H1 (cell line): ENCODE measurements at regions not wholly inside any gene's neighbourhood (a gene's known extent, or its start where the extent isn't known, plus 50 kb on each side); places are given as distances from the start of the nearest gene placed in this dataset.

Experiments
- CTCF ChIA-PET: fragments of 300-600 bp; sonication (Branson Sonifier 250); formaldehyde crosslinking; loops from one replicate; lab custom pipeline; 2021; ENCODE audit not compliant: partially characterized antibody; lab: Charles Lee
- POLR2A ChIA-PET: fragments of 300-600 bp; sonication (Branson Sonifier 250); formaldehyde crosslinking; loops from one replicate; lab custom pipeline; 2021; ENCODE audit warnings: inconsistent platforms; ENCODE audit not compliant: partially characterized antibody; lab: Charles Lee
- DNase-seq, 2 experiments: peaks; one replicate each; pipeline versions ENCODE4 v3.0.0 to v3.0.0-alpha.2; 2010 to 2022; ENCODE audit warnings: low spot score in 2 of 2, low read depth in 1 of 2, mixed read lengths in 1 of 2
- FAIRE-seq: peaks from 2 replicates; lab custom pipeline; 2011; peaks lifted over from hg19 to GRCh38; lab: Jason Lieb, UNC
- H2AFZ ChIP-seq: 2 replicates; pipeline ENCODE4 v1.8.1; 2012; ENCODE audit warnings: low read length, inconsistent platforms
- H2AK5ac ChIP-seq: 2 replicates; pipeline ENCODE4 v1.6.1; 2013; ENCODE audit warnings: low read depth, low read length
- H2BK120ac ChIP-seq: replicated peaks from 2 replicates; pipeline ENCODE3; 2013; ENCODE audit warnings: low read depth, low read length, inconsistent platforms
- H2BK12ac ChIP-seq: 2 replicates; pipeline ENCODE4 v1.6.1; 2013; ENCODE audit warnings: low read depth, low read length
- H2BK15ac ChIP-seq: 2 replicates; pipeline ENCODE4 v1.6.1; 2013; ENCODE audit warnings: low read length
- H2BK20ac ChIP-seq: 2 replicates; pipeline ENCODE4 v1.6.1; 2013; ENCODE audit warnings: low read length
- H2BK5ac ChIP-seq: 2 replicates; pipeline ENCODE4 v1.6.1; 2013; ENCODE audit warnings: low read depth, low read length
- H3K14ac ChIP-seq: 2 replicates; pipeline ENCODE4 v1.6.1; 2013; ENCODE audit warnings: inconsistent platforms; ENCODE audit not compliant: insufficient read length
- H3K18ac ChIP-seq: 2 replicates; pipeline ENCODE4 v1.6.1; 2013; ENCODE audit warnings: low read length; ENCODE audit errors: extremely low read depth
- H3K23ac ChIP-seq: 2 replicates; pipeline ENCODE4 v1.6.1; 2013; ENCODE audit warnings: inconsistent platforms; ENCODE audit not compliant: insufficient read length
- H3K23me2 ChIP-seq: 2 replicates; pipeline ENCODE4 v1.6.1; 2013; ENCODE audit warnings: low read depth, low read length
- H3K27ac ChIP-seq: 2 replicates; pipeline ENCODE4 v1.6.1; 2011; ENCODE audit warnings: low read depth, low read length, inconsistent platforms
- H3K27me3 ChIP-seq, 4 experiments: replicated peaks in 1 of 4; 1 replicate in 1 of 4; 2 replicates in 3 of 4; pipeline versions ENCODE4 v1.6.1 to v1.8.1; 2011 to 2013; ENCODE audit warnings: low read length in 3 of 4, mild to moderate bottlenecking in 3 of 4, inconsistent platforms in 2 of 4, mixed read lengths in 2 of 4, moderate library complexity in 1 of 4; ENCODE audit not compliant: control insufficient read depth in 3 of 4, insufficient read depth in 3 of 4; ENCODE audit errors: extremely low read depth in 1 of 4
- H3K36me3 ChIP-seq, 4 experiments: 2 replicates each; pipeline versions ENCODE4 v1.6.1 to v1.8.1; 2011 to 2013; ENCODE audit warnings: mild to moderate bottlenecking in 4 of 4, low read length in 3 of 4, moderate library complexity in 2 of 4, control low read depth in 1 of 4, inconsistent platforms in 1 of 4; ENCODE audit not compliant: insufficient read depth in 4 of 4, control insufficient read depth in 2 of 4
- H3K4ac ChIP-seq: replicated peaks from 2 replicates; pipeline ENCODE3; 2013; ENCODE audit warnings: low read length, low read depth, mixed read lengths, inconsistent platforms; ENCODE audit not compliant: insufficient read length
- H3K4me1 ChIP-seq, 4 experiments: replicated peaks in 1 of 4; 1 replicate in 1 of 4; 2 replicates in 3 of 4; pipeline versions ENCODE4 v1.6.1 to v1.8.1; 2011 to 2013; ENCODE audit warnings: low read length in 3 of 4, inconsistent platforms in 2 of 4, mixed read lengths in 1 of 4; ENCODE audit not compliant: insufficient read depth in 4 of 4, control insufficient read depth in 3 of 4
- H3K4me2 ChIP-seq, 2 experiments: 2 replicates each; pipeline versions ENCODE4 v1.6.1 to v1.8.1; 2011 to 2013; ENCODE audit warnings: low read depth in 2 of 2, low read length in 2 of 2, control low read depth in 1 of 2, inconsistent platforms in 1 of 2, mild to moderate bottlenecking in 1 of 2; ENCODE audit not compliant: insufficient read depth in 1 of 2
- H3K4me3 ChIP-seq, 4 experiments: fragments of 200-600, 300-600 bp in 1 of 4; sonication (generic), shearing (Covaris generic), sonication (Bioruptor Twin) in 1 of 4; 2 replicates each; pipeline versions ENCODE4 v1.5.1 to v1.8.1; 2011 to 2016; ENCODE audit warnings: low read length in 4 of 4, low read depth in 3 of 4, control low read depth in 2 of 4, inconsistent platforms in 2 of 4, mild to moderate bottlenecking in 2 of 4, mixed read lengths in 1 of 4, moderate library complexity in 1 of 4; ENCODE audit not compliant: insufficient read depth in 2 of 4; ENCODE audit errors: extremely low read depth in 1 of 4
- H3K56ac ChIP-seq: replicated peaks from 2 replicates; pipeline ENCODE3; 2013; ENCODE audit warnings: low read depth, mild to moderate bottlenecking, mixed read lengths, low read length, inconsistent platforms; ENCODE audit not compliant: insufficient read length
- H3K79me1 ChIP-seq: 2 replicates; pipeline ENCODE4 v1.6.1; 2013; ENCODE audit warnings: low read depth, low read length, control low read depth
- H3K79me2 ChIP-seq, 2 experiments: 2 replicates each; pipeline versions ENCODE4 v1.6.1 to v1.8.1; 2012 to 2013; ENCODE audit warnings: low read length in 2 of 2, mild to moderate bottlenecking in 2 of 2, inconsistent platforms in 1 of 2; ENCODE audit not compliant: insufficient read depth in 2 of 2, control insufficient read depth in 1 of 2
- H3K9ac ChIP-seq, 4 experiments: replicated peaks in 1 of 4; 1 replicate in 1 of 4; 2 replicates in 3 of 4; pipeline versions ENCODE4 v1.6.1 to v1.8.1; 2011 to 2013; ENCODE audit warnings: low read depth in 3 of 4, low read length in 3 of 4, control low read depth in 2 of 4, mild to moderate bottlenecking in 2 of 4, moderate library complexity in 2 of 4, inconsistent platforms in 1 of 4; ENCODE audit errors: extremely low read depth in 1 of 4
- H3K9me3 ChIP-seq, 2 experiments: 2 replicates each; pipeline versions ENCODE4 v1.6.1 to v1.8.1; 2012 to 2013; ENCODE audit warnings: mild to moderate bottlenecking in 2 of 2, moderate library complexity in 2 of 2, control low read depth in 1 of 2, inconsistent platforms in 1 of 2, low read depth in 1 of 2, low read length in 1 of 2, mixed read lengths in 1 of 2; ENCODE audit not compliant: insufficient read depth in 2 of 2
- H4K20me1 ChIP-seq, 2 experiments: replicated peaks in 1 of 2; 2 replicates each; pipeline versions ENCODE3 to v1.8.1; 2011 to 2013; ENCODE audit warnings: inconsistent platforms in 2 of 2, low read length in 2 of 2, mild to moderate bottlenecking in 1 of 2; ENCODE audit not compliant: insufficient read depth in 2 of 2, control insufficient read depth in 1 of 2
- H4K5ac ChIP-seq: 2 replicates; pipeline ENCODE4 v1.6.1; 2013; ENCODE audit warnings: low read length, low read depth, mixed read lengths, inconsistent platforms; ENCODE audit not compliant: insufficient read length
- H4K8ac ChIP-seq: 2 replicates; pipeline ENCODE4 v1.8.0; 2013; ENCODE audit warnings: mild to moderate bottlenecking, moderate library complexity, low read length, inconsistent platforms; ENCODE audit not compliant: insufficient read depth; ENCODE audit errors: extremely low read depth
- H4K91ac ChIP-seq: replicated peaks from 2 replicates; pipeline ENCODE3; 2013; ENCODE audit warnings: low read length, mixed read lengths, inconsistent platforms; ENCODE audit not compliant: insufficient read length
- CBX8 ChIP-seq: fragments of 300-800, 300-1000 bp; sonication (generic); IDR thresholded peaks from 2 replicates; pipeline ENCODE4 v1.7.1; 2016; ENCODE audit warnings: low read depth, low read length, borderline replicate concordance
- CEBPB ChIP-seq: IDR thresholded peaks from 2 replicates; pipeline ENCODE4 v1.6.1; 2012; ENCODE audit warnings: low read depth, low read length
- CTBP2 ChIP-seq: IDR thresholded peaks from 2 replicates; pipeline ENCODE4 v1.7.0; 2011; ENCODE audit warnings: borderline replicate concordance, mild to moderate bottlenecking, moderate library complexity, mixed read lengths, low read length; ENCODE audit not compliant: insufficient read depth, insufficient read length
- EP300 ChIP-seq, 2 experiments: IDR thresholded peaks; 1 replicate in 1 of 2; 2 replicates in 1 of 2; pipeline ENCODE4 v1.6.1; 2011 to 2012; ENCODE audit warnings: low read depth in 2 of 2, low read length in 2 of 2, mild to moderate bottlenecking in 2 of 2, borderline replicate concordance in 1 of 2, inconsistent platforms in 1 of 2, moderate library complexity in 1 of 2
- HDAC2 ChIP-seq, 2 experiments: fragments of 300-600 bp in 1 of 2; sonication (generic) in 1 of 2; IDR thresholded peaks; 2 replicates each; pipeline ENCODE4 v1.6.1; 2011 to 2012; ENCODE audit warnings: low read depth in 2 of 2, low read length in 2 of 2, mild to moderate bottlenecking in 2 of 2, moderate library complexity in 2 of 2, borderline replicate concordance in 1 of 2, inconsistent platforms in 1 of 2
- KDM5A ChIP-seq: fragments of 200-600 bp; IDR thresholded peaks from 2 replicates; pipeline ENCODE4 v1.7.1; 2012; ENCODE audit warnings: mild to moderate bottlenecking, low read length, inconsistent platforms, mixed read lengths
- POLR2AphosphoS5 ChIP-seq: IDR thresholded peaks from 2 replicates; pipeline ENCODE4 v1.6.1; 2011; ENCODE audit warnings: low read depth, low read length
- RAD21 ChIP-seq, 2 experiments: IDR thresholded peaks in 1 of 2; conservative IDR thresholded peaks in 1 of 2; 2 replicates each; pipeline ENCODE4 v1.6.1; 2011; ENCODE audit warnings: low read depth in 2 of 2, low read length in 2 of 2, improper control_type of control experiment in 1 of 2, inconsistent platforms in 1 of 2, mild to moderate bottlenecking in 1 of 2, moderate library complexity in 1 of 2
- RBBP5 ChIP-seq: IDR thresholded peaks from 2 replicates; pipeline ENCODE4 v1.7.1; 2012; ENCODE audit warnings: low read depth, mild to moderate bottlenecking, inconsistent platforms, low read length, moderate library complexity, borderline replicate concordance
- SUZ12 ChIP-seq: fragments of 200-600 bp; sonication (generic); IDR thresholded peaks from 2 replicates; pipeline ENCODE4 v1.6.1; 2012; ENCODE audit warnings: mild to moderate bottlenecking, inconsistent platforms, low read length, moderate library complexity, mixed read lengths
- TAF1 ChIP-seq: IDR thresholded peaks from 2 replicates; pipeline ENCODE4 v1.6.1; 2011; ENCODE audit warnings: mild to moderate bottlenecking, low read depth, low read length
- WGBS, 2 experiments: shearing (Covaris generic) in 1 of 2; methylation state at CpG; one replicate each; pipeline versions ENCODE4 v1.1.6 to v1.1.7; 2013 to 2015; ENCODE audit warnings: low lambda C conversion rate in 2 of 2, mixed read lengths in 2 of 2, inconsistent platforms in 1 of 2, low coverage in 1 of 2, missing lambda C conversion rate in 1 of 2; ENCODE audit not compliant: insufficient replicate concordance in 2 of 2, insufficient coverage in 1 of 2, insufficient read length in 1 of 2; ENCODE audit errors: extremely low coverage in 1 of 2, missing lambda C conversion rate in 1 of 2; 5-methylcytosine and 5-hydroxymethylcytosine counted together
- TF ChIP-seq, protein P1 (sequence below): IDR thresholded peaks from 2 replicates; pipeline ENCODE4 v1.6.1; 2012; ENCODE audit warnings: inconsistent platforms

DNA sequence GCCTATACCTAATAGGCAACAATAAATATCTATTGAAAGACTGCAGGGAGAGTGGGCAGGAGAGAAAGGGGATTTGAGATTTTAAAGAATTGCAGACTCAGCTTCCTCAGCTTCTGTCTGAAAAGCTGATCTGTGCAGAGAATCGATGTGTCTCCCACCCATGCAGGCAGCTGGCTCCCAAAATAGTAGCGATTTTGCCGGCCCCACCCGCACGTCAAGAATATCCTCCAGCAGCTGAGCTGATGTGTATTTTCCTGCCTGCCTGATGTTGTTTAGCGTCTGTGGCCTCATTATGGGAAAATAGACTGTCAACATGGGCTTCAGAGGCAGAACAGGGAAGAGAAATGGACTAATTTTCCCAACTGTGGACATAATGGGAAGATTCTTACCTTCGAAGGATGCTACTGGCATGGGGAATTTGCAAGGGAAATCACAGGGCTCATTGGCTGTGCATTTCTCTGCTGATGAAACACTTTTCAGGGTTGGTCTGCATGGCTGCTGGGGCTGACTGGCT, 699.8 kb downstream of the PTPRU start:
- Histone ChIP-seq H3K36me3 (no peaks in the 10 kb centered on the region), H2BK15ac (no peak overlapping the region), H3K23me2 (no peaks in the 10 kb centered on the region; the same call in 1 of the 2 replicates), H4K91ac (no peak overlapping the region)
- TF ChIP-seq EP300 (IDR thresholded peaks at IDR 0.05; ENCODE audit: borderline replicate concordance in 1 of 2, low read depth in 2 of 2, low read length in 2 of 2) (no peak), SUZ12 (no peak), HDAC2 (IDR thresholded peaks at IDR 0.05; ENCODE audit: borderline replicate concordance in 1 of 2, low read depth in 2 of 2, low read length in 2 of 2) (no peak), POLR2AphosphoS5 (no peak), RBBP5 (no peak), CEBPB (no peak), CBX8 (no peak), TAF1 (no peak), RAD21 (IDR thresholded peaks at IDR 0.05 in 1 of 2, conservative IDR thresholded peaks at IDR 0.05 in 1 of 2; ENCODE audit: low read depth in 2 of 2, low read length in 2 of 2) (no peak), CTBP2 (no peak), KDM5A (no peak)
- TF ChIP-seq, protein P1, sequence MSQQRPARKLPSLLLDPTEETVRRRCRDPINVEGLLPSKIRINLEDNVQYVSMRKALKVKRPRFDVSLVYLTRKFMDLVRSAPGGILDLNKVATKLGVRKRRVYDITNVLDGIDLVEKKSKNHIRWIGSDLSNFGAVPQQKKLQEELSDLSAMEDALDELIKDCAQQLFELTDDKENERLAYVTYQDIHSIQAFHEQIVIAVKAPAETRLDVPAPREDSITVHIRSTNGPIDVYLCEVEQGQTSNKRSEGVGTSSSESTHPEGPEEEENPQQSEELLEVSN, result no peak
- TF ChIP-seq, all 59 proteins: peak for 0
- H2AK5ac ChIP-seq, result no peak overlapping the region
- H3K56ac ChIP-seq, result no peak overlapping the region
- 88% methylated on average over 7 of the region's 7 CpGs; no CpG with 5 or more reads in 1 of the 2 experiments for WGBS, 2 experiments
- no peak overlapping the region for H3K23ac ChIP-seq
- H3K14ac ChIP-seq, result no peak overlapping the region
- H3K18ac ChIP-seq, result no peak overlapping the region
- ChIA-PET CTCF (interaction anchor here (0.9 kb wide), 1 partner anchor 24 kb away, joined by 3 read pairs; no protein-coding TSS in a partner anchor), POLR2A (no interaction called here)
- no peaks in the 10 kb centered on the region for H3K9me3 ChIP-seq
- H2AFZ ChIP-seq, result no peak overlapping the region
- no peak overlapping the region for H2BK120ac ChIP-seq
- H2BK5ac ChIP-seq, result no peak overlapping the region
- no peak overlapping the region; the same call in 1 of the 2 replicates for H2BK20ac ChIP-seq
- H3K4me2 ChIP-seq, result no peak overlapping the region
- no peak for FAIRE-seq
- H3K4me3 ChIP-seq, result no peak overlapping the region
- no peak overlapping the region for H4K5ac ChIP-seq
- H3K4ac ChIP-seq, result no peak overlapping the region
- no peak overlapping the region for H3K9ac ChIP-seq
- H3K79me2 ChIP-seq, result no peaks in the 10 kb centered on the region
- no peaks in the 10 kb centered on the region; a peak in 1 of 7 replicates for H3K27me3 ChIP-seq
- no peaks in the 10 kb centered on the region for H4K20me1 ChIP-seq
- no peak overlapping the region for H3K27ac ChIP-seq
- H2BK12ac ChIP-seq, result peak overlapping the region; percentile 70; the same call in 1 of the 2 replicates
- no peak for DNase-seq
- H4K8ac ChIP-seq, result no peak overlapping the region
- H3K4me1 ChIP-seq, result peaks cover 0 to 11% (median 10%) of the 10 kb centered on the region in 4 experiments; a peak in 6 of 7 replicates
- H3K79me1 ChIP-seq, result no peaks in the 10 kb centered on the region
